GM12878 (cell line): ENCODE measurements at regions not wholly inside any gene's neighbourhood (a gene's known extent, or its start where the extent isn't known, plus 50 kb on each side); places are given as distances from the start of the nearest gene placed in this dataset.

Experiments
- BHLHE40 ChIP-seq, 2 experiments: fragments of 450-650 bp in 1 of 2; IDR thresholded peaks; 2 replicates each; pipeline ENCODE4 v1.6.1; 2011 to 2017; ENCODE audit warnings: low read depth in 2 of 2, borderline replicate concordance in 1 of 2, improper control_type of control experiment in 1 of 2, low read length in 1 of 2, mild to moderate bottlenecking in 1 of 2
- CBX3 ChIP-seq: fragments of 200-600 bp; sonication (generic); IDR thresholded peaks from 2 replicates; pipeline ENCODE4 v1.6.1; 2016; ENCODE audit warnings: low read depth, borderline replicate concordance
- CHD2 ChIP-seq: IDR thresholded peaks from 2 replicates; pipeline ENCODE4 v1.6.1; 2011; ENCODE audit warnings: low read depth, low read length, improper control_type of control experiment, borderline replicate concordance
- CREB1 ChIP-seq: IDR thresholded peaks from 2 replicates; pipeline ENCODE4 v1.6.1; 2012; ENCODE audit warnings: low read depth, mild to moderate bottlenecking, inconsistent platforms
- ETV6 ChIP-seq, 2 experiments: fragments of 450-650 bp in 1 of 2; IDR thresholded peaks in 1 of 2; conservative IDR thresholded peaks in 1 of 2; 2 replicates each; pipeline ENCODE4 v1.6.1; 2014; ENCODE audit warnings: antibody characterized with exemption in 1 of 2, borderline replicate concordance in 1 of 2, low read depth in 1 of 2, mild to moderate bottlenecking in 1 of 2, moderate library complexity in 1 of 2
- FOXM1 ChIP-seq: IDR thresholded peaks from 2 replicates; pipeline ENCODE4 v1.6.1; 2012; ENCODE audit warnings: low read depth, mild to moderate bottlenecking, inconsistent platforms, low read length, moderate library complexity
- IKZF2 ChIP-seq, 2 experiments: fragments of 450-650 bp; IDR thresholded peaks; 2 replicates each; pipeline ENCODE4 v1.6.1; 2017; ENCODE audit warnings: mild to moderate bottlenecking in 2 of 2, moderate library complexity in 2 of 2
- IRF5 ChIP-seq: fragments of 450-650 bp; IDR thresholded peaks from 2 replicates; pipeline ENCODE4 v1.6.1; 2017; ENCODE audit warnings: borderline replicate concordance
- MYC ChIP-seq: IDR thresholded peaks from 2 replicates; pipeline ENCODE4 v1.6.1; 2011; ENCODE audit warnings: mild to moderate bottlenecking, low read length, moderate library complexity, inconsistent platforms; ENCODE audit not compliant: insufficient read depth, insufficient replicate concordance, insufficient read length, severe bottlenecking
- PAX8 ChIP-seq: fragments of 450-650 bp; IDR thresholded peaks from 2 replicates; pipeline ENCODE4 v1.6.1; 2017; ENCODE audit warnings: mild to moderate bottlenecking, moderate library complexity
- PML ChIP-seq: IDR thresholded peaks from 2 replicates; pipeline ENCODE4 v1.6.1; 2012; ENCODE audit warnings: low read length, inconsistent platforms
- SUPT20H ChIP-seq: IDR thresholded peaks from 2 replicates; pipeline ENCODE4 v1.6.1; 2011; ENCODE audit warnings: low read depth, mild to moderate bottlenecking, low read length, moderate library complexity, borderline replicate concordance; ENCODE audit not compliant: control insufficient read depth
- TARDBP ChIP-seq: IDR thresholded peaks from 2 replicates; pipeline ENCODE4 v1.6.1; 2016; ENCODE audit warnings: borderline replicate concordance
- TCF12 ChIP-seq: IDR thresholded peaks from 2 replicates; pipeline ENCODE4 v1.6.1; 2011; ENCODE audit warnings: low read depth, mild to moderate bottlenecking, low read length
- USF1 ChIP-seq: IDR thresholded peaks from 2 replicates; pipeline ENCODE4 v1.6.1; 2011; ENCODE audit warnings: borderline replicate concordance, low read depth, mild to moderate bottlenecking, moderate library complexity, mixed read lengths, low read length; ENCODE audit not compliant: insufficient read depth; ENCODE audit errors: extremely low read length
- TF ChIP-seq, protein P1 (sequence below), 3 experiments: IDR thresholded peaks in 2 of 3; conservative IDR thresholded peaks in 1 of 3; 2 replicates each; pipeline ENCODE4 v1.5.1; 2011; ENCODE audit warnings: low read depth in 3 of 3, low read length in 3 of 3, mild to moderate bottlenecking in 3 of 3, control low read depth in 2 of 3, moderate library complexity in 2 of 3, inconsistent platforms in 1 of 3, mixed read lengths in 1 of 3; ENCODE audit not compliant: control insufficient read depth in 2 of 3, insufficient read depth in 1 of 3; ENCODE audit errors: extremely low read depth in 1 of 3
- TF ChIP-seq, protein P2 (sequence below): fragments of 450-650 bp; formaldehyde crosslinking; IDR thresholded peaks from 2 replicates; pipeline ENCODE4 v1.4.0; 2020; ENCODE audit warnings: mild to moderate bottlenecking, moderate library complexity

DNA sequence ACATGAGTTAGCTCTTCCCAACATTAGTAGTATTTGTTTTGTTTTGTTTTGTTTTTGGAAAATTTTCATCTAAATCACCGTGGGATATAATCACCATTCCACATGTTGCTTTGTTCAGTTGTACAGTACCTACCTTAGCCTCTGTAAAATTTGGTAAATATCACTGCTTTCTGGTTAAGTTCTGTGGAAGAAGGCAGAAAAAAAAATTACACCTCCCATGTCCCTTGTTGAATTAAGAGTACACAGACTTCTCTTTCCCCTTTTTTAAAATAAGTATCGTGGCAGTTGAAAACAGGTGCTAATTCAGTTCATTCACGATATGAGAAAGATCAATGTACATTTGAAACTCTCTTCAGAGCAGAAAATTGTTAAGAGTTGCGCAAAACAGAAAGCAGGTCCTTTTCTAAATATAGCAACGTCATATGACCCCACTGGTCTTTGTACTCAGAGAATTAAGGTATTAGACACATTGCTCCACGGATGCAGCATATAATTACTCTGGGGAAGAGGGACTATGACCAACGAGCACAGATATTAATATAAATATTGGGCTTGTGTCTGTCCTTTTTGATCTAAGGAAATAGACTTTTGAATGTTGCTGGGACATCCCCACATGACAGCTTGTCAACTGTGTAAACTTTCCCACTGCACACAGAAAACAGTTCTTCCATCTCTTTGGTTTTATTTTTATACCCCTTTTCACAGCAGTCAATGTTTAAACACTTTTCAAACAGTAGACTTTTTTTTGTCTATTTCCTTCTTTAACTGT lies 58.6 kb upstream of the ZNF217 start (continued):
- TF ChIP-seq USF1 (no peak), SUPT20H (no peak), TARDBP (no peak), BHLHE40 (IDR thresholded peaks at IDR 0.05; ENCODE audit: borderline replicate concordance in 1 of 2, low read depth in 2 of 2, low read length in 1 of 2) (peak; percentile 34 to 60; a peak in 2 of 4 replicates), CHD2 (0 out of 2 replicates have a peak, but pooled peaks have one; percentile 8), PML (no peak), ETV6 (conservative IDR thresholded peaks at IDR 0.05 in 1 of 2, IDR thresholded peaks at IDR 0.05 in 1 of 2; ENCODE audit: borderline replicate concordance in 1 of 2, low read depth in 1 of 2) (peak; percentile 53 to 99; a peak in 2 of 4 replicates), IKZF2 (IDR thresholded peaks at IDR 0.05) (peak; percentile 93 to 96), CBX3 (no peak), TCF12 (peak; percentile 54; the same call in 1 of the 2 replicates), CREB1 (0 out of 2 replicates have a peak, but pooled peaks have one; percentile 23), FOXM1 (peak; percentile 68), MYC (no peak), IRF5 (no peak), PAX8 (peak; percentile 24; the same call in 1 of the 2 replicates)
- TF ChIP-seq, protein P1, sequence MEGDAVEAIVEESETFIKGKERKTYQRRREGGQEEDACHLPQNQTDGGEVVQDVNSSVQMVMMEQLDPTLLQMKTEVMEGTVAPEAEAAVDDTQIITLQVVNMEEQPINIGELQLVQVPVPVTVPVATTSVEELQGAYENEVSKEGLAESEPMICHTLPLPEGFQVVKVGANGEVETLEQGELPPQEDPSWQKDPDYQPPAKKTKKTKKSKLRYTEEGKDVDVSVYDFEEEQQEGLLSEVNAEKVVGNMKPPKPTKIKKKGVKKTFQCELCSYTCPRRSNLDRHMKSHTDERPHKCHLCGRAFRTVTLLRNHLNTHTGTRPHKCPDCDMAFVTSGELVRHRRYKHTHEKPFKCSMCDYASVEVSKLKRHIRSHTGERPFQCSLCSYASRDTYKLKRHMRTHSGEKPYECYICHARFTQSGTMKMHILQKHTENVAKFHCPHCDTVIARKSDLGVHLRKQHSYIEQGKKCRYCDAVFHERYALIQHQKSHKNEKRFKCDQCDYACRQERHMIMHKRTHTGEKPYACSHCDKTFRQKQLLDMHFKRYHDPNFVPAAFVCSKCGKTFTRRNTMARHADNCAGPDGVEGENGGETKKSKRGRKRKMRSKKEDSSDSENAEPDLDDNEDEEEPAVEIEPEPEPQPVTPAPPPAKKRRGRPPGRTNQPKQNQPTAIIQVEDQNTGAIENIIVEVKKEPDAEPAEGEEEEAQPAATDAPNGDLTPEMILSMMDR (IDR thresholded peaks at IDR 0.05 in 2 of 3, conservative IDR thresholded peaks at IDR 0.05 in 1 of 3; ENCODE audit: control insufficient read depth in 2 of 3, extremely low read depth in 1 of 3, insufficient read depth in 1 of 3, low read depth in 3 of 3, low read length in 3 of 3), result no peak
- TF ChIP-seq, protein P2, sequence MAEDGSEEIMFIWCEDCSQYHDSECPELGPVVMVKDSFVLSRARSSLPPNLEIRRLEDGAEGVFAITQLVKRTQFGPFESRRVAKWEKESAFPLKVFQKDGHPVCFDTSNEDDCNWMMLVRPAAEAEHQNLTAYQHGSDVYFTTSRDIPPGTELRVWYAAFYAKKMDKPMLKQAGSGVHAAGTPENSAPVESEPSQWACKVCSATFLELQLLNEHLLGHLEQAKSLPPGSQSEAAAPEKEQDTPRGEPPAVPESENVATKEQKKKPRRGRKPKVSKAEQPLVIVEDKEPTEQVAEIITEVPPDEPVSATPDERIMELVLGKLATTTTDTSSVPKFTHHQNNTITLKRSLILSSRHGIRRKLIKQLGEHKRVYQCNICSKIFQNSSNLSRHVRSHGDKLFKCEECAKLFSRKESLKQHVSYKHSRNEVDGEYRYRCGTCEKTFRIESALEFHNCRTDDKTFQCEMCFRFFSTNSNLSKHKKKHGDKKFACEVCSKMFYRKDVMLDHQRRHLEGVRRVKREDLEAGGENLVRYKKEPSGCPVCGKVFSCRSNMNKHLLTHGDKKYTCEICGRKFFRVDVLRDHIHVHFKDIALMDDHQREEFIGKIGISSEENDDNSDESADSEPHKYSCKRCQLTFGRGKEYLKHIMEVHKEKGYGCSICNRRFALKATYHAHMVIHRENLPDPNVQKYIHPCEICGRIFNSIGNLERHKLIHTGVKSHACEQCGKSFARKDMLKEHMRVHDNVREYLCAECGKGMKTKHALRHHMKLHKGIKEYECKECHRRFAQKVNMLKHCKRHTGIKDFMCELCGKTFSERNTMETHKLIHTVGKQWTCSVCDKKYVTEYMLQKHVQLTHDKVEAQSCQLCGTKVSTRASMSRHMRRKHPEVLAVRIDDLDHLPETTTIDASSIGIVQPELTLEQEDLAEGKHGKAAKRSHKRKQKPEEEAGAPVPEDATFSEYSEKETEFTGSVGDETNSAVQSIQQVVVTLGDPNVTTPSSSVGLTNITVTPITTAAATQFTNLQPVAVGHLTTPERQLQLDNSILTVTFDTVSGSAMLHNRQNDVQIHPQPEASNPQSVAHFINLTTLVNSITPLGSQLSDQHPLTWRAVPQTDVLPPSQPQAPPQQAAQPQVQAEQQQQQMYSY (CRISPR knock-in tag), result no peak
